ENCODE measurements at regions not wholly inside any gene's neighbourhood (a gene's known extent, or its start where the extent isn't known, plus 50 kb on each side); places are given as distances from the start of the nearest gene placed in this dataset.

DNA sequence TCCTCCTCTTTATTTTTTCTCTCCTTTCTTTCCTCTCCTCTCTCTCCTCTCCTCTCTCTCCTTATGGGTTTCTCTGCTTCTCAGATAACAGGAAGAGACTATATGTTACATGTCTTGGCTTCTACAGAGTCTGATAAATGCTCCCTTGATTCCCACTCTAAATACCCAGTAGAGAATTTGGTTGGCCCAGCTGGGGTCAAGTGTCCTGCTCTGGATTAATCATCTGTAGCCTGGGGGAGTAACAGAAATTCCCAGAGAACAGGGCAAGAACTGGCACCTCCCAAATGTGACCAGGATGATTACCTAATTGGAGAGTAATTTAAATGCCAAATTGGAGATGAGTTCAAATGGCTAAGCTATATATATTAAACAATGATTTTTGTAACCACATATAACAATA is 146.1 kb upstream of the LMO4 start:
- H2BK12ac ChIP-seq (ENCODE audit: insufficient read length, low read depth, low read length) = no peak overlapping the region
- H3K9ac ChIP-seq (ENCODE audit: extremely low read depth, insufficient read length, low read length) = no peak overlapping the region
- H3K14ac ChIP-seq (ENCODE audit: insufficient read depth, low read length) = no peak overlapping the region
- no peak overlapping the region for H2BK5ac ChIP-seq (ENCODE audit: insufficient read length, low read length)
- no peaks in the 10 kb centered on the region for H3K23me2 ChIP-seq (ENCODE audit: insufficient read length, low read depth, low read length, poor library complexity, severe bottlenecking)
- no peaks in the 10 kb centered on the region for H4K20me1 ChIP-seq (ENCODE audit: control insufficient read depth, insufficient read depth, insufficient read length)
- H2BK15ac ChIP-seq (ENCODE audit: low read depth, low read length) = no peak overlapping the region
- Mint-ChIP-seq H3K4me3 (no peak overlapping the region), H3K4me1 (0 out of 4 replicates have a peak, but pooled peaks cover 0 to 2% of the 10 kb centered on the region in 2 experiments), H3K27me3 (ENCODE audit: low read depth) (no peaks in the 10 kb centered on the region), H3K9me3 (no peaks in the 10 kb centered on the region), H3K27ac (no peak overlapping the region), H3K36me3 (ENCODE audit: insufficient read depth in 1 of 3, low read depth in 3 of 3) (no peaks in the 10 kb centered on the region)
- H3K4me1 ChIP-seq (ENCODE audit: insufficient read depth, low read length) = no peaks in the 10 kb centered on the region; the same call in 1 of the 2 replicates
- no peak overlapping the region for H3K27ac ChIP-seq (ENCODE audit: insufficient read length, low read depth, low read length)
- no peak overlapping the region for H3K4me2 ChIP-seq (ENCODE audit: insufficient read depth, insufficient read length, low read length)
- no peak overlapping the region for H3K56ac ChIP-seq (ENCODE audit: insufficient read length, low read depth, low read length)
- H3K79me2 ChIP-seq (ENCODE audit: insufficient read depth, low read length) = no peaks in the 10 kb centered on the region
- H2BK20ac ChIP-seq (ENCODE audit: low read depth, low read length, poor library complexity, severe bottlenecking) = no peak overlapping the region
- H3K79me1 ChIP-seq (ENCODE audit: insufficient read depth, low read depth, low read length, poor library complexity, severe bottlenecking) = no peaks in the 10 kb centered on the region
- H4K8ac ChIP-seq (replicated peaks; ENCODE audit: insufficient read length, low read depth, low read length) = no peak overlapping the region
- H3K4ac ChIP-seq (ENCODE audit: low read depth, low read length) = no peak overlapping the region
- no peaks in the 10 kb centered on the region for H3K9me3 ChIP-seq (ENCODE audit: control insufficient read depth, low read depth, low read length)
- H3K27me3 ChIP-seq (ENCODE audit: insufficient read depth, low read length) = no peaks in the 10 kb centered on the region
- no peak for DNase-seq
- H2AFZ ChIP-seq (ENCODE audit: low read length) = no peak overlapping the region
- no peak overlapping the region for H3K23ac ChIP-seq (ENCODE audit: insufficient read length, low read depth, low read length)
- no peak overlapping the region for H4K91ac ChIP-seq (ENCODE audit: insufficient read length, low read depth, low read length)
- H3K18ac ChIP-seq (ENCODE audit: insufficient read length, low read depth, low read length) = no peak overlapping the region
- no peak for TF ChIP-seq CTCF (conservative IDR thresholded peaks at IDR 0.05)
- H2AK5ac ChIP-seq (ENCODE audit: insufficient read length, low read length) = no peak overlapping the region
- no peak overlapping the region for H4K5ac ChIP-seq (ENCODE audit: insufficient read length, low read depth, low read length)
- H3T11ph ChIP-seq (ENCODE audit: low read length) = no peak overlapping the region
- no peak overlapping the region for H2BK120ac ChIP-seq (ENCODE audit: low read depth, low read length, poor library complexity, severe bottlenecking)
